ENCODE measurements at regions not wholly inside any gene's neighbourhood (a gene's known extent, or its start where the extent isn't known, plus 50 kb on each side); places are given as distances from the start of the nearest gene placed in this dataset.

- H3K4me3 ChIP-seq (ENCODE audit: low read length): no peak overlapping the region
- no peak for DNase-seq (ENCODE audit: low read depth, low spot score)
Measured at GRCh38 chr10:80986596-80986995, 448.9 kb downstream of the SH2D4B start.

- no peak for DNase-seq (ENCODE audit: low read depth, low spot score)
- no peak overlapping the region for H3K4me3 ChIP-seq (ENCODE audit: low read length)
Measured at GRCh38 chr10:80988755-80989154, 451.1 kb downstream of the SH2D4B start.

GRCh38 chr10:80996615-80997193 lies 459.0 kb downstream of the SH2D4B start:
- DNase-seq (ENCODE audit: low read depth, low spot score): no peak

GRCh38 chr10:81000781-81001180 lies 463.1 kb downstream of the SH2D4B start:
- no peak for DNase-seq (ENCODE audit: low read depth, low spot score)
- no peak overlapping the region for H3K4me3 ChIP-seq (ENCODE audit: low read length)

More at GRCh38 chr10:80996615-80997193, 459.0 kb downstream of the SH2D4B start:
- no peak overlapping the region for H3K4me3 ChIP-seq (ENCODE audit: low read length)

GRCh38 chr10:81002382-81002781 lies 464.7 kb downstream of the SH2D4B start:
- no peak overlapping the region for H3K4me3 ChIP-seq (ENCODE audit: low read length)
- DNase-seq (ENCODE audit: low read depth, low spot score): no peak

GRCh38 chr10:81007872-81008271 lies 470.2 kb downstream of the SH2D4B start:
- no peak for DNase-seq (ENCODE audit: low read depth, low spot score)
- H3K4me3 ChIP-seq (ENCODE audit: low read length): no peak overlapping the region

GRCh38 chr10:81008726-81009125 lies 471.0 kb downstream of the SH2D4B start:
- no peak overlapping the region for H3K4me3 ChIP-seq (ENCODE audit: low read length)
- no peak for DNase-seq (ENCODE audit: low read depth, low spot score)

GRCh38 chr10:81009296-81009695 lies 471.6 kb downstream of the SH2D4B start:
- no peak overlapping the region for H3K4me3 ChIP-seq (ENCODE audit: low read length)
- no peak for DNase-seq (ENCODE audit: low read depth, low spot score)

- no peak for DNase-seq (ENCODE audit: low read depth, low spot score)
- H3K4me3 ChIP-seq (ENCODE audit: low read length): no peak overlapping the region
Measured at GRCh38 chr10:81013771-81014170, 476.1 kb downstream of the SH2D4B start.

GRCh38 chr10:81019029-81019890 lies 481.6 kb downstream of the SH2D4B start:
- H3K4me3 ChIP-seq (ENCODE audit: low read length): no peak overlapping the region
- peak; percentile 40 for DNase-seq (ENCODE audit: low read depth, low spot score)

GRCh38 chr10:81021428-81022129 lies 483.9 kb downstream of the SH2D4B start:
- H3K4me3 ChIP-seq (ENCODE audit: low read length): no peak overlapping the region

GRCh38 chr10:81026591-81026990 lies 488.9 kb downstream of the SH2D4B start:
- no peak overlapping the region for H3K4me3 ChIP-seq (ENCODE audit: low read length)
- no peak for DNase-seq (ENCODE audit: low read depth, low spot score)

More at GRCh38 chr10:81021428-81022129, 483.9 kb downstream of the SH2D4B start:
- DNase-seq (ENCODE audit: low read depth, low spot score): no peak

- no peak for DNase-seq (ENCODE audit: low read depth, low spot score)
- no peak overlapping the region for H3K4me3 ChIP-seq (ENCODE audit: low read length)
Measured at GRCh38 chr10:81027223-81027622, 489.5 kb downstream of the SH2D4B start.

GRCh38 chr10:81027706-81028105 lies 490.0 kb downstream of the SH2D4B start:
- H3K4me3 ChIP-seq (ENCODE audit: low read length): no peak overlapping the region
- no peak for DNase-seq (ENCODE audit: low read depth, low spot score)

GRCh38 chr10:81031774-81032173 lies 494.1 kb downstream of the SH2D4B start:
- no peak for DNase-seq (ENCODE audit: low read depth, low spot score)
- no peak overlapping the region for H3K4me3 ChIP-seq (ENCODE audit: low read length)

- no peak for DNase-seq (ENCODE audit: low read depth, low spot score)
- no peak overlapping the region for H3K4me3 ChIP-seq (ENCODE audit: low read length)
Measured at GRCh38 chr10:81034383-81034782, 496.7 kb downstream of the SH2D4B start.

- no peak overlapping the region for H3K4me3 ChIP-seq (ENCODE audit: low read length)
Measured at GRCh38 chr10:81036257-81036656, 498.6 kb downstream of the SH2D4B start.

GRCh38 chr10:81040031-81040430 lies 502.3 kb downstream of the SH2D4B start:
- DNase-seq (ENCODE audit: low read depth, low spot score): no peak
- no peak overlapping the region for H3K4me3 ChIP-seq (ENCODE audit: low read length)

More at GRCh38 chr10:81036257-81036656, 498.6 kb downstream of the SH2D4B start:
- DNase-seq (ENCODE audit: low read depth, low spot score): no peak

- DNase-seq (ENCODE audit: low read depth, low spot score): no peak
- no peak overlapping the region for H3K4me3 ChIP-seq (ENCODE audit: low read length)
Measured at GRCh38 chr10:81040940-81041339, 503.2 kb downstream of the SH2D4B start.

GRCh38 chr10:81042647-81043046 lies 504.9 kb downstream of the SH2D4B start:
- no peak for DNase-seq (ENCODE audit: low read depth, low spot score)
- no peak overlapping the region for H3K4me3 ChIP-seq (ENCODE audit: low read length)

Data from Jurkat, Clone E6-1 (cell line).